Gastroesophageal sphincter (tissue), 3 donors: ENCODE measurements at regions not wholly inside any gene's neighbourhood (a gene's known extent, or its start where the extent isn't known, plus 50 kb on each side); places are given as distances from the start of the nearest gene placed in this dataset.

Source experiments
- CTCF ChIP-seq, 4 experiments: fragments of 200-600 bp in 2 of 4; fragments of 450-650 bp in 2 of 4; sonication (generic) in 1 of 4; IDR thresholded peaks; one replicate each; pipeline ENCODE4 v1.5.1; 2017 to 2019; ENCODE audit warnings: antibody characterized with exemption in 4 of 4, mild to moderate bottlenecking in 2 of 4, moderate library complexity in 2 of 4
- POLR2A ChIP-seq, 2 donors: fragments of 450-650 bp; IDR thresholded peaks; one replicate each; pipeline ENCODE4 v1.6.1; 2017; ENCODE audit warnings: antibody characterized with exemption in 2 of 2, mild to moderate bottlenecking in 2 of 2, moderate library complexity in 1 of 2
- POLR2AphosphoS5 ChIP-seq: sonication (generic); formaldehyde crosslinking; IDR thresholded peaks from one replicate; pipeline ENCODE4 v1.6.1; 2017; ENCODE audit warnings: antibody characterized with exemption

DNA sequence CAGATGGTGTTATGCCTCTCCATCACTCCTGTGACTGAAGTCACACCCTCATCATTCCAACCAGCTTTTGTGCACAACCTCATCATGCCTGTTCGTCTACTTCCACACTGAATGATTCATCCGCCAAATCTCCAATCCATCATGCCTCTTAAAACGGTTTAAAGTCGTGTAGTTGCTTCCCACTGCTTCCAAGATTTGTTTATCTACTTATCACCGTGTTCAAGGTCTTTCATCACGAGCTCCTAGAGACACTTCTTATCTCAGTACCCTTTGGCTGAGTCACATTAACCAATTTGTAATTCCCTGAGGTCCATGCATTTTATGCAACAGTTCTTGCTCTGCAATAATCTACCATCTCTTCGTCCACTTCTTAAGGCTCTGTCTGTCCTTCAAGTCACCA lies 592.3 kb upstream of the ID2 start:
- TF ChIP-seq CTCF (IDR thresholded peaks at IDR 0.05), result no peak
- TF ChIP-seq POLR2A (IDR thresholded peaks at IDR 0.05), result no peak
- TF ChIP-seq POLR2AphosphoS5, result no peak
